ENCODE measurements at regions not wholly inside any gene's neighbourhood (a gene's known extent, or its start where the extent isn't known, plus 50 kb on each side); places are given as distances from the start of the nearest gene placed in this dataset.

DNA sequence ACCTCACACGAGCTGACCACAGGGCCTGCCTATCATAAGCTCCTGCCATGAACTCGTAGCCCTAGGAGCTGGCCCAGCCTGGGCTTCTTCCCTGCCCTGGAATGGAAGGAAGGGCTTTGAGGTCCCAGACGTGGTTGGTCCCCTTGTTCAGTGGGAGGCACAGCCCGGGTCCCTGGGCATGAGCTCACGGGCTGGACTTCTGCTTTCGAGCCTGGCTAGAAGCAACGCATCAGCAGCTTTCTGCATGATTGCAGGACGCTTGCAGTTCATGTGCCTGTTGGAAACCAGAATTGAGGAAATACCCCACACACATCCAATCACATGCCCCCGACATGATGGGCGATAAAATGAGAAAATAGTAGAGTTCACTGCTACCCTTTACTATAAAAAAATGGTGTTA, 293.3 kb downstream of the MAF start:
- TF ChIP-seq SMC3 (conservative IDR thresholded peaks at IDR 0.05; ENCODE audit: poor library complexity) (no peak), EZH2 (IDR thresholded peaks at IDR 0.05; ENCODE audit: borderline replicate concordance, insufficient read depth, low read length, poor library complexity, severe bottlenecking) (no peak), REST (IDR thresholded peaks at IDR 0.05; ENCODE audit: borderline replicate concordance) (no peak), POLR2AphosphoS5 (IDR thresholded peaks at IDR 0.05) (no peak), TAF1 (IDR thresholded peaks at IDR 0.05; ENCODE audit: low read depth) (no peak), CTCF (IDR thresholded peaks at IDR 0.05; ENCODE audit: poor library complexity, severe bottlenecking) (no peak)
- no peaks in the 10 kb centered on the region for H3F3A ChIP-seq (ENCODE audit: insufficient read depth, low read length, poor library complexity, severe bottlenecking)
- H3K27me3 ChIP-seq (ENCODE audit: insufficient read depth, low read depth, low read length) = peaks cover 51% of the 10 kb centered on the region
- H3K27ac ChIP-seq (ENCODE audit: low read length) = no peak overlapping the region
- no peaks in the 10 kb centered on the region for H4K20me1 ChIP-seq (ENCODE audit: insufficient read depth)
- no peak overlapping the region for H3K4me3 ChIP-seq (ENCODE audit: low read length)
- H3K9me3 ChIP-seq (ENCODE audit: low read length) = no peaks in the 10 kb centered on the region
- H3K4me2 ChIP-seq (ENCODE audit: low read length) = no peak overlapping the region
- H3K79me2 ChIP-seq (replicated peaks; ENCODE audit: insufficient read depth, low read length) = no peaks in the 10 kb centered on the region
- H2AFZ ChIP-seq (ENCODE audit: low read depth, low read length) = no peak overlapping the region
- no peak overlapping the region for H3K9ac ChIP-seq (ENCODE audit: low read length)
- H3K36me3 ChIP-seq (ENCODE audit: insufficient read depth, low read length) = no peaks in the 10 kb centered on the region
- no peaks in the 10 kb centered on the region for H3K9me2 ChIP-seq (ENCODE audit: insufficient read depth, low read length)

- Histone ChIP-seq H3F3A (ENCODE audit: insufficient read depth, low read length, poor library complexity, severe bottlenecking) (no peaks in the 10 kb centered on the region), H3K27me3 (ENCODE audit: insufficient read depth, low read depth, low read length) (peaks cover 68% of the 10 kb centered on the region), H3K9me3 (ENCODE audit: low read length) (no peaks in the 10 kb centered on the region), H3K27ac (ENCODE audit: low read length) (no peak overlapping the region), H3K36me3 (ENCODE audit: insufficient read depth, low read length) (no peaks in the 10 kb centered on the region), H3K9me2 (ENCODE audit: insufficient read depth, low read length) (no peaks in the 10 kb centered on the region), H3K9ac (ENCODE audit: low read length) (no peak overlapping the region), H3K79me2 (replicated peaks; ENCODE audit: insufficient read depth, low read length) (no peaks in the 10 kb centered on the region), H2AFZ (ENCODE audit: low read depth, low read length) (no peak overlapping the region), H4K20me1 (ENCODE audit: insufficient read depth) (no peaks in the 10 kb centered on the region), H3K4me3 (ENCODE audit: low read length) (no peak overlapping the region), H3K4me2 (ENCODE audit: low read length) (no peak overlapping the region)
- no peak for TF ChIP-seq MXI1 (conservative IDR thresholded peaks at IDR 0.05; ENCODE audit: poor library complexity, severe bottlenecking)
- TF ChIP-seq EP300 (conservative IDR thresholded peaks at IDR 0.05; ENCODE audit: poor library complexity, severe bottlenecking) = no peak
- TF ChIP-seq TAF1 (IDR thresholded peaks at IDR 0.05; ENCODE audit: low read depth) = no peak
- no peak for TF ChIP-seq POLR2AphosphoS5 (IDR thresholded peaks at IDR 0.05)
- TF ChIP-seq EZH2 (IDR thresholded peaks at IDR 0.05; ENCODE audit: borderline replicate concordance, insufficient read depth, low read length, poor library complexity, severe bottlenecking) = no peak
- TF ChIP-seq SMC3 (conservative IDR thresholded peaks at IDR 0.05; ENCODE audit: poor library complexity) = no peak
- TF ChIP-seq REST (IDR thresholded peaks at IDR 0.05; ENCODE audit: borderline replicate concordance) = no peak
- no peak for TF ChIP-seq RAD21 (conservative IDR thresholded peaks at IDR 0.05)
- TF ChIP-seq CTCF (IDR thresholded peaks at IDR 0.05; ENCODE audit: poor library complexity, severe bottlenecking) = no peak
Measured at GRCh38 chr16:79305074-79305473, 295.5 kb downstream of the MAF start.

All from neural cell (in vitro differentiated cells).